ENCODE measurements at regions not wholly inside any gene's neighbourhood (a gene's known extent, or its start where the extent isn't known, plus 50 kb on each side); places are given as distances from the start of the nearest gene placed in this dataset.

- TF ChIP-seq, protein P1, sequence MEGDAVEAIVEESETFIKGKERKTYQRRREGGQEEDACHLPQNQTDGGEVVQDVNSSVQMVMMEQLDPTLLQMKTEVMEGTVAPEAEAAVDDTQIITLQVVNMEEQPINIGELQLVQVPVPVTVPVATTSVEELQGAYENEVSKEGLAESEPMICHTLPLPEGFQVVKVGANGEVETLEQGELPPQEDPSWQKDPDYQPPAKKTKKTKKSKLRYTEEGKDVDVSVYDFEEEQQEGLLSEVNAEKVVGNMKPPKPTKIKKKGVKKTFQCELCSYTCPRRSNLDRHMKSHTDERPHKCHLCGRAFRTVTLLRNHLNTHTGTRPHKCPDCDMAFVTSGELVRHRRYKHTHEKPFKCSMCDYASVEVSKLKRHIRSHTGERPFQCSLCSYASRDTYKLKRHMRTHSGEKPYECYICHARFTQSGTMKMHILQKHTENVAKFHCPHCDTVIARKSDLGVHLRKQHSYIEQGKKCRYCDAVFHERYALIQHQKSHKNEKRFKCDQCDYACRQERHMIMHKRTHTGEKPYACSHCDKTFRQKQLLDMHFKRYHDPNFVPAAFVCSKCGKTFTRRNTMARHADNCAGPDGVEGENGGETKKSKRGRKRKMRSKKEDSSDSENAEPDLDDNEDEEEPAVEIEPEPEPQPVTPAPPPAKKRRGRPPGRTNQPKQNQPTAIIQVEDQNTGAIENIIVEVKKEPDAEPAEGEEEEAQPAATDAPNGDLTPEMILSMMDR (IDR thresholded peaks at IDR 0.05), result no peak
- TF ChIP-seq POLR2A (IDR thresholded peaks at IDR 0.05), result no peak
- no peak for TF ChIP-seq EP300 (IDR thresholded peaks at IDR 0.05)
Measured at GRCh38 chr7:69076566-69076965, 521.7 kb upstream of the AUTS2 start.

Data from gastroesophageal sphincter (tissue), 3 donors.